Mucosa of descending colon (tissue), 3 donors: ENCODE measurements at regions not wholly inside any gene's neighbourhood (a gene's known extent, or its start where the extent isn't known, plus 50 kb on each side); places are given as distances from the start of the nearest gene placed in this dataset.

ENCODE experiments used
- ATAC-seq: fragments of 200-7000 bp; cut with Tn5 transposase; one replicate; pipeline ENCODE4 v1.9.1; 2020; ENCODE audit warnings: mild to moderate bottlenecking, moderate library complexity
- DNase-seq, 3 donors: peaks; one replicate each; pipeline ENCODE4 v3.0.0-alpha.2; 2020
- H3K36me3 ChIP-seq: fragments of 200-600 bp; one replicate; pipeline ENCODE4 v1.8.0; 2021; ENCODE audit warnings: low read depth, mild to moderate bottlenecking
- H3K4me1 ChIP-seq: fragments of 200-600 bp; one replicate; pipeline ENCODE4 v1.8.0; 2021; ENCODE audit warnings: low read depth, mild to moderate bottlenecking
- H3K4me3 ChIP-seq: fragments of 200-600 bp; one replicate; pipeline ENCODE4 v1.8.0; 2021; ENCODE audit warnings: mild to moderate bottlenecking
- H3K9me3 ChIP-seq: fragments of 200-600 bp; one replicate; pipeline ENCODE4 v1.8.0; 2021; ENCODE audit warnings: mild to moderate bottlenecking
- CTCF ChIP-seq: fragments of 200-600 bp; IDR thresholded peaks from one replicate; pipeline ENCODE4 v1.8.0; 2022; ENCODE audit warnings: antibody characterized with exemption, mild to moderate bottlenecking
- intact Hi-C, 2 donors: fragments of 100-400 bp; cut with DNase I in 1 of 2; cut with micrococcal nuclease in 1 of 2; formaldehyde crosslinking; loops; one replicate each; pipeline versions ENCODE4 v1.11.0 to v1.11.1; 2022; cut with DNase I, micrococcal nuclease
- donor health status: DM: no; HTN: no; CAD: no; lungs with moderate emphysema.
- donor health status: DM: no; HTN: no; CAD: no.
- donor health status: DM: no; HTN: yes; CAD: no.

GRCh38 chr10:25805986-25806385, 128.0 kb upstream of the MYO3A start:
- no peak for DNase-seq
- H3K9me3 ChIP-seq = no peaks in the 10 kb centered on the region
- ATAC-seq = no peak
- H3K4me1 ChIP-seq = no peaks in the 10 kb centered on the region
- intact Hi-C loops = no loop called here
- no peak for TF ChIP-seq CTCF
- H3K4me3 ChIP-seq = no peak overlapping the region
- H3K36me3 ChIP-seq = no peaks in the 10 kb centered on the region

GRCh38 chr10:25808372-25808771, 125.7 kb upstream of the MYO3A start:
- ATAC-seq (no peak), DNase-seq (no peak)
- intact Hi-C loops = no loop called here
- no peaks in the 10 kb centered on the region for H3K36me3 ChIP-seq
- H3K4me1 ChIP-seq = no peaks in the 10 kb centered on the region
- no peaks in the 10 kb centered on the region for H3K9me3 ChIP-seq
- no peak for TF ChIP-seq CTCF
- H3K4me3 ChIP-seq = no peak overlapping the region

- intact Hi-C loops = no loop called here
- ATAC-seq (no peak), DNase-seq (no peak)
- Histone ChIP-seq H3K4me3 (no peak overlapping the region), H3K4me1 (no peaks in the 10 kb centered on the region), H3K9me3 (no peaks in the 10 kb centered on the region), H3K36me3 (no peaks in the 10 kb centered on the region)
- TF ChIP-seq CTCF = no peak
Measured at GRCh38 chr10:25811052-25811685, 122.9 kb upstream of the MYO3A start.

- intact Hi-C loops = no loop called here
- DNase-seq = no peak
- no peaks in the 10 kb centered on the region for H3K9me3 ChIP-seq
- H3K36me3 ChIP-seq = no peaks in the 10 kb centered on the region
- no peak overlapping the region for H3K4me3 ChIP-seq
- no peaks in the 10 kb centered on the region for H3K4me1 ChIP-seq
- no peak for ATAC-seq
- TF ChIP-seq CTCF = no peak
Measured at GRCh38 chr10:25813511-25813910, 120.5 kb upstream of the MYO3A start.

- no peak for ATAC-seq
- no peak for TF ChIP-seq CTCF
- Histone ChIP-seq H3K4me1 (no peaks in the 10 kb centered on the region), H3K36me3 (no peaks in the 10 kb centered on the region), H3K9me3 (no peaks in the 10 kb centered on the region), H3K4me3 (no peak overlapping the region)
- intact Hi-C loops = no loop called here
- no peak for DNase-seq
Measured at GRCh38 chr10:25815236-25815635, 118.8 kb upstream of the MYO3A start.
